ENCODE measurements at regions not wholly inside any gene's neighbourhood (a gene's known extent, or its start where the extent isn't known, plus 50 kb on each side); places are given as distances from the start of the nearest gene placed in this dataset.

- TF ChIP-seq CTCF (IDR thresholded peaks at IDR 0.05; ENCODE audit: borderline replicate concordance, extremely low read depth, low read length, poor library complexity, severe bottlenecking) (no peak), EZH2 (IDR thresholded peaks at IDR 0.05; ENCODE audit: borderline replicate concordance, low read depth, low read length, severe bottlenecking) (no peak)
Measured at GRCh38 chr4:126061655-126062054, 746.9 kb downstream of the FAT4 start.
